GM21619 (cell line): ENCODE measurements at regions not wholly inside any gene's neighbourhood (a gene's known extent, or its start where the extent isn't known, plus 50 kb on each side); places are given as distances from the start of the nearest gene placed in this dataset.

Source experiments
- ATAC-seq: cut with Tn5 transposase; IDR thresholded peaks from one replicate; pipeline ENCODE4 v1.9.1; 2021; ENCODE audit not compliant: unreplicated experiment

DNA sequence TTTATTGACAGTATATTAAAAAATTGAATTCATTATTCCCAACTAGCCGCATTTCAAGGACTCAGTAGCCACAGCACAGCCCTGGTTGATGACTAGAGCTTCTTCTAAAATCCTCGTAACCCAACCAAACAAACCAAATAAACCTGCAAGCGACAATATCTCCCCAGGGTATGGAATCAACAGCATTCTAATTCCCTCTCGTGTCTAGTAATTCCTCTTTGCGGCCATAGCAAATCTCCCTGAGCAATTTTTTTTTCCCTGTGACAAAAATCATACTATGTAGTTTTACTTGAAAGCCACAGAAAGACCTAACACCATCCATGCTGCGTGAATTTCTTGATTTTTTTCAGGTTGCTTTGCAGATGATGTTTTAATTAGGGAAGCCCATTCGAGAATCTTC is 143.4 kb upstream of the MYOCD start:
- no peak for ATAC-seq

DNA sequence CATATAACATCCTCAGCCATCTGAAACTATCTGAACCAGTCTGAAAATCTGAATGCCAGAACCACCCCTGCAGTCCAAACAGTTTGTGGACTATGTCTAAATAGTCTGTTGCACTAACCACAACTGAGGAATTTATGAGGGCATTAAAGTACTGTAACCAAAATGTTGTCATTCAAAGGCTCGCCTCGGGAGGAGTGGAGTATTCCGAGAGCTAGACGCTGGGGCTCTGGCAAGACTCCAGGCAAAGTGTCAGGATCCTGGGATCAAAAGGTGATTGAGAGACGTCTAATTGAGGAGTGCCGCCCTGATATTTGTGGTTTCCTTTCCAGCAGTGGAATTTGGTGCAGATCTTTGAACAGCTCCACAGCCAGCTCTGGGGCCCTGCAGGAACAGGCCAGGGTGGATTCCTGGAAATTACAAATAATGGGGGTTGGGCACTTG is 142.9 kb upstream of the MYOCD start:
- no peak for ATAC-seq

DNA sequence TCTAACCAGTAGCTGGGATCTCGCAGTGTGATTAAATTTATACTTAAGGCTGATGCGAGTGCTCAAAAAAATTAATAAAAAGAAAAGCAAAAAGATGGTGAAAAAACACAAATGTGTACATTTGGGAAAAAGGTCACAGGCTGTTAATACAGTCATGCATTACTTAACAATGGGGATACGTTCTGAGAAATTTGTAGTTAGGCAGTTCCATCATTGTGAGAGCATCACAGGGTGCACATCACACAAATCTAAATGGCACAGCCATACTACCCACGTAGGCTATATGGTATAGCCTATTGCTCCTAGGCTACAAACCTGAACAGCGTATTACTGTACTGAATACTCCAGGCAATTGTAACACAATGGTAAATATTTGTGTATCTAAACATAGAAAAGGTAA is 142.4 kb upstream of the MYOCD start:
- ATAC-seq, result no peak

DNA sequence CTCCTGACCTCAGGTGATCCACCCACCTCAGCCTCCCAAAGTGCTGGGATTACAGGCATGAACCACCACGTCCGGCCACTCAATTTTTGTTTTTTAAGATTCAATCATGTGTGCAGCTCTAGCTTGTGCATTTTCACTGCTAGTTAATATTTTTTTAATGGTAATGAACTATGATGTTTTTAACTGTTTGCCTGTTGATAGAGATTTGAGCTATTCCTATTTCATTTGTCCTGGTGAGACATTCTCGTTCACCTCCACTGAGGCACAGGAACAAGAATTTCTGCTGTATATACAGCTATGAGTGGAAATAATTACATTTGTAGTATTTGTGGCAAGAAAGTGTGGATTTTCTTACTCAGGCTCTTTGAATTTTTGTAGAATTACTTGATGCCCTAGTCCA is 137.7 kb upstream of the MYOCD start:
- ATAC-seq, result no peak

DNA sequence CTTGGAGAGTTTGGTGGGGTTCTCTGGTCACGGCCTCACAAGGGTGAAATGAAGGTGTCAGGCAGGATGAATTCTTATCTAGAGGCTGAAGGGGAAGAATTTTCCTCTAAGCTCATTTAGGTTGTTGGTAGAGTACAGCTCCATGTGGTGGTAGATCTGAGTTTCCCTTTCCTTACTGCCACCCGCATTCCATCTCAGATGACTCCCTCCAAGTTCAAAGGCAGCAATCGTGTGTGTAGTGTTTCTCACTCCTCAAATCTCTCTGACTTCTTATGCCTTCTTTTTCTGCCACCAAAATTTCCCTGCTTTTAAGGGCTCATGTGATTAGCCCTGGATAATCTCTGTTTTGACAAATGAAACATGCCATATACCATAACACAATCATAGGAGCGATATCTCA is 135.5 kb upstream of the MYOCD start:
- ATAC-seq, result no peak

DNA sequence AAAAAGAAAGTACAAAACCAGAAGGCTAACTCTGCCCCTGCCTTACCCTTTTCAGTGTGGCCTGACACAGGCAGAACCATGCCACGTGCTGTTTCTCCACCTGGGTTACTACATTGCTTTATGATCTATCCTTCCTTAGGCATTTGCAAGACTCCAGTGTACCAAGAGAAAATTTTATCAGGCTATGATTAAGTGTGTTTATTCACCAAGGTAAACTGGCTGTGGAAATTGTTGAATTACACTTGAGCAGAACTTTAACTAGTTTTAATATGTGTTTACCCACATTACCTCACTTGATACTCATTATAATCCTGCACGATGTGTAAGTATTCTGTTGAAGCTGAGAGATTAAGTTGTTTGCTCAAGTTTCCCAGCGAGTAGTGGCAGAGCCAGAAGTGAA is 129.7 kb upstream of the MYOCD start:
- no peak for ATAC-seq

DNA sequence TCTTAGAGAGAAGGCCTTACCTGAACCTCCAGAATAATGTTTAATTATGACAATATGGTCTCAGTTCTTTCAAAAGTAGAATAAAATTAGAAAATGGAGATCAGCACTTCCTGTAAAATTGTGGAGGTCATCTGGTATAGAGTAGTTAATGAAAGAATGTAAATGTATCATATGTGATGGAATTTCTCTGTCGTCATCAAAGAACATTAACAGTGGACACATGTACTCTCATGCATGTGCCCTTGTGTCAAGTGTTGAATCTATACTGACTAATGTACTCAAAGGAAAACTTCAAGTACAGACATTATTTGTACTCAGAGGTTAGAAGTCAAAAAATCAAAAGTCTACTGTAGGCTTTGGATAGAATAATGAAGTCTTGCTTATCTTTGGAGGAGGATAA is 129.2 kb upstream of the MYOCD start:
- no peak for ATAC-seq

DNA sequence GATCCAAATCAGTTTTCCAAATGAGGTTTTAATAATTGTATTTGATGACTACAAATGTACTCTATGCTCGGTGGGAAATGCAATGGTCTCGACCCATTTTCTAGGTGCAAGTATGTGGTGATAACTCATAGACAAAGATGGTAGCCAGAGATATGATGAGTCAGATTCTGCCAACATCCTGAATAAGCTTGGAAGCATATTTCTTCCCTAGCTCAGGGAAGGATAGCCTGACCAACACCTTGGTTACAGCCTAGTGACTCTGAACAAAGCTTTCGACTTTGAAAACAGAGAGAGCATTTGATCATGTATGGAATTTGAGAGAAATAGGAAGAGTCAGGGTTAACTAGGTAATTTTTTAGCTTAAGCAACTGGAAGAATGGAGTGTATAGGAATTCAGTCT is 128.3 kb upstream of the MYOCD start:
- no peak for ATAC-seq

DNA sequence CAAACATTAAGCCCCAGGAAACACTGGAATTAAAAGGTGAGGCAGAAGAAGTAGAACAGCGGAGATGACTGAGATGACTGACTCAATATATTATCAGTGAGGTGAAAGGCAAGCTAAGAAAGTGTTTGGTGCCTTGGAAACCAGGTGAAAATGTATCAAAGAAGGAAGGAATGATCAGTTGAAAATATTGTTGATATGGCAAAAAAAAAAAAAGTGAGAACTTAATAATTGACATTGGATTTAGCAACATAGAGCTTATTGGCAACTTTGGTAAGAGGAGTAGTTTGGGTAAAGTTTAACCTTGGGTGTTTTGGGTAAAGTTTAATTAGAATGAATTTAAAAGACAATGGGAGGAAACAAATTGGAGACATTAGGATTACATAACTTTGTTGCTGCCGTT is 127.7 kb upstream of the MYOCD start:
- ATAC-seq, result no peak

DNA sequence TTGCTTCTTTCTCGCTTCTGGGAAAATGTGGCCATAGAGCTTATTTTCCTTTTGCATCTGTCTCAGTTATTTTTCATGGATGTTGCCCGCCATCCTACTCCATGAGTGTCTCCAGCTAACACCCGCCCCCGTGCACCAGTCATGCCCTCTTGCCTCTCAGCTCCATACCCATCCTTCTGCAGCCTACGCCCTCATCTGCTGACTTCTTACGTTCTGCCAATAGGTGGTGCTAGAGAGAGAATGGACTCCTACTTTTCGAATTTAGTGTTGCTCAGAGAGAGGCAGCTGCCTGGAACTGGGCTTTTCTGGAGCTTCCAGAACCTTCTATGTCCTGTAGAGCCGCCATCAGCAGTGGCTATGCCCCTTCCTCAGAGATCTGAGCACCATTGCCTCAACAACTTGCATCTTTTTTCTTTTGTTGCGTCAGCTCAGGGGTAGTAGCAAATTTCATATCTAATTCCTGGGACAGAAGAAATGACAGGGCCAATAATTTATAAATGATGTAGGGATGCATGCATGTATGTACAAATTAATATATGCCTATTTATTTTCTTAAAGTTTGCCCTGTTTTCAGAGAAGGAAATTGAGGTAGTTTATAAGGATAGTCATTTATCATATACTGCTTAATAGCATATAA is 119.7 kb upstream of the MYOCD start:
- peak; percentile 51 for ATAC-seq

DNA sequence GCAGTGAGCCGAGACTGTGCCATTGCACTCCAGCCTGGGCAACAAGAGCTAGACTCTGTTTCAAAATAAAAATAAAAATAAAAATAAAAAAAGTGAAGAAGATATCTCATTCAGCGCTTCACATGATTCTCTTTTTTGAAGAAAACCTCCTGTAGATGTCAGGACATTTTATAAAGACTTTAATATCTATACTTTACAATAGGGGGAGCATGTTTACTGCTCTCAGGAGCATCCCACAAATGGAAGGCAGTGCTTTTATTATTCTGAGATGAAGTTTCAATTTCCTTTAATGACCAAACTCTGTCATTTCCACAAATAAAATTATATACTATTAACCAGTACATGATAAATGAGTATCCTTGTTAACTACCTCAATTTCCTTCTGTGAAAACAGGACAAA is 118.7 kb upstream of the MYOCD start:
- ATAC-seq, result no peak

DNA sequence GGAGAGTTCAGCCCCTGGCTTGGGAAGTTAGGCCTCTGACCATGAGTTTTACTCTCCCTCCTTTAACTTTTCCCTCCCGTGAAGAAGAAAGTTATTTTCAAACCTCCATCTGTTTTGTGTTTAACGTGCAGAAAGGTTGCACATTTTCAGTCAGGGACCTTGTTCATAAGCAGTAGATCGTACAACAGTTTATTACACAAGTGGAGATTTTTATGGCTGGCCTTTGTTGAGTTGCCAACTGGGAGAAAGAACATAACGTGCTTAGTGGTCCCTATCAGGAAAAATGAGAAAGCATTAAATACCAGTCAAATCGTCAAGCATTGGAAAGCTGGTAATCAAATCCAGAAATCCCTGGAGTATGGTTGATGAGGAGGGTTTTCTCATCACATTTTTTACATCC is 117.9 kb upstream of the MYOCD start:
- ATAC-seq, result no peak

DNA sequence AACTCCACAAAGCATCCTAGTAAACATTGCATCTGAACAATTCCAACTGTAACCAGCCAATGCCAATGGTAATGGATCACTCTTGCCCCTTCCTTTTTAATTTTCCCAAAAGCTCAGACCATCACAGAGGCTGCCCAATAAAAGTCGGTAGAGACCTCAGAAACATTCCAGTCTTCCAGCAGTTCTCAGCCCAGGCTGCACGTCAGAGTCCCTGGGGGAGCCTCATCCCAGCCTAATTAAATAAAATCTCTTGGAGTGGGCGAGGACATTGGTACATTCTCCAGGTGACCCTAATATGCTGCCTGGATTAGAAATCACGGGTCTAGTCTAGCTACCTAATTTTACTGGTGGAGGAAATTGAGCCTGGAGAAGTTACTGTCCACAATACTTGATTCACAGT is 117.1 kb upstream of the MYOCD start:
- ATAC-seq, result no peak

DNA sequence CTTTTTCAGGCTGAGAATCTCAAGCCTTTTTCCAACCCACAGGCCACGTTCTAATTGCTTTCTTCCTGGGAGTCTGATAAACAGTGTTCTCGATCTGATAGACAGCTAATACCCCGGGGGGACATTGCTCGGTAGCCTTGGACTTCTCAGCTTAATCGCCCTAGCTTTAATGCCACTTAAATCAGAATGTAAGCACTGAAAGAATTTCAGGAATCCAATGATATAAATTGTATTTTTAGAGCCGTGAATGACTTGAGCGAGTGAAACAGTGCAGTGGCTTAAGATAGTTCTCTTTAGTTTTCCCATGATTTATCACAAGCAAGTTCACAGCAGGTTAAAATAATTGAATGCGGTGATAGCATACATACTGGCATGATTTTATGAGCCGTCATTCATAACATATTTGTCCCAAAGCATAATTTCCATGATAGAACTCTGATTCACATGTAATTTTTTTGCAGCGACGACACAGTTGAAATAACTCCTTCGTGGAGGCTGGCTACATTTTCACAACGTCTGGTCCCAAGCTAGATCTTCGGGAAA is 116.1 kb upstream of the MYOCD start:
- ATAC-seq, result no peak

DNA sequence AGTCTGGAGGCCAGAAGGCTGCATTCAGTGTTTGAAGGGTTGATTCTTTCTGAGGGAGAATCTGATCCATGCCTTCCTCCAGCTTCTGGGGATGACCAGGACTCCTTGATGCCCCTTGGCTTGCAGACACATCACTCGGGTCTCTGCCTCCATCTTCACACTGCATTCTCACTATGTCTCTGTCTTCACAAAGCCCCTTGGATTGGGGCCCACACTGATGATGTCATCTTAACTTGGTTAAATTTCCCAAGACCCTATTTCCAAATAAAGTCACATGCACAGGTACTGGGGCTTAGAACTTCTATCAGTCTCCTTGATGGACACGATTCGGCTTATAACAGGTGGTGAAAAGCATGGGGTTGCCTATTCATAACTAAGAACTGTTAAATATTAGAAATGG is 112.1 kb upstream of the MYOCD start:
- no peak for ATAC-seq

DNA sequence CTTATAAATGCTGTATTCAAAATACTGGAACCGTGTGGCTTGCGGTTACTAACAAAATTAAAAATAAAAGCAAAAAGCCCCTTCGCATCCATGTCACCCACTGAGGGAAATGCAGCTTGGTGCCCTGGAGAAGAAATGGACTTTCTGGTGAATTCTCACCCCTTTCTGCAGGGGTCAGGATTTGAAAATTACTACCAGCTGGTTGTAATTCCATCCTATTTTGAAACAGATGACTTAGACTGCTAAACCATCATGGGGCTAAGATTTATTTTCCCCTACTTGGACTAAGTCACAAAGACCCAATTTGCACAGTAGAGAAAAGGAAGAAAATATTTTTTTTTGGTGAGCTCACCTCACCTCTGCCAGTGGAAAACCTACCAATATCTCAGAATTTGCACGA is 111.4 kb upstream of the MYOCD start:
- no peak for ATAC-seq

DNA sequence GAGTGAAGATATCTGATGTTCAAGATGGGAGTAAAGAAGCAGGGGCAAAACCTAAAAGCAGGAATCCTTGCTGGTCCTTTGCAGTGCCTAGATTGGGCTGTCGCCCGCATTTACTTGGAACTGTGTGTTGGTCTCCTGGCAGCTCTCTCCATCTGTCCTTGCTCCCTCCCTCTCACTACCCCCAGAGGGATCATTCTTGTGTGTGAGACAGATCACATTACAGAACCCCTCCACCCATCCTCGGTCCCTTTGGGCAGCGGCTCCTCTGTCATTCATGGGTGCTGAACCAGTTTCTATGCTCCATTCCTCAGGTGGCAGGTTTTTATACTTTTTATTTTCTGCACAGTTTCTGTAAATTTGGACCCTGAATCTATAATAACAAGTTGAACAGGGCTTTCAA is 99.4 kb upstream of the MYOCD start:
- ATAC-seq, result no peak

DNA sequence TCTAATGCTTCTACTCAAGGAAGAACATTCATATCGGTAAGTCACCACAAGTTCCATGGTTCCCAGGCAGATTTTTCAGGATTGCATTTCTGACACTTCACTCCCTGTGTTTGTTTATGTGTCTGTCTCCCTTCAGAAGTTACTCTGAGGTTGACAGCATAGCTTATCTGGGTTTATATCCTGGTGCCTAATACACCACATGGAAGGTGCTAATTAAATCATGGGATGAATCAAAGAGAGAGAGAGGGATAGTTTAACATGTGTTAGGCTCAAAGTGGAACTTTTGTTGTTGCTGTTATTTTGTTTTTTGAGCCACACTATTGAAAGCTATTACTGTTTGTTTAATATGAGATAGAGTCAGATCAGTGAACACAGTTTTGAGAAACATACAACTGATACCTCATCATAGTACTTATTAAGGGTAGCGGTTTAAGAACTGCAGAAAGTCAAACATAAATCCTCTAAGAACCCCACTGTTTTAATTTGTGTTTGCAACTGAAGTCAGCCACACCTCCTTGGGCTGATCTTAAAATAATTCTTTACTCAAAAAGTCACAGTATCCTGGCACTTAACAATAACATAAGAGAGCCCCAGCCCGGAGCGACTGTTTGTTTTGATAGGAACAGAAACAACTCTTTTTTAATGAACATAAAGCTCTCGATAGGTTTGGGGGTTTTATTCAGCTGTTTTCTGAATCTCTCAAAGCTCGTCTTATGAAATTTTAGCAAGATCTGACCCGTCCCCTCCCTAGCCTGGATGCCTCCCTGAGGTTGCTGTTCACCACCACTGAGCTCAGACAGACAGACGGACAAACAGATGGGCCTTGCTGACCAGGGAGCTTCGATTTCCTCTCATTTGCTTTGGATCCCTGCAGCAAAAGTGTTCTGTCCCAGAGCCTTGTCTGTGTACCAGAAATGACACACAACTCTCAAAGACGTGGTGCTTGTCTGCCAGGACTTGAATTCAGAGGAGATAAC is 98.3 kb upstream of the MYOCD start:
- no peak for ATAC-seq

DNA sequence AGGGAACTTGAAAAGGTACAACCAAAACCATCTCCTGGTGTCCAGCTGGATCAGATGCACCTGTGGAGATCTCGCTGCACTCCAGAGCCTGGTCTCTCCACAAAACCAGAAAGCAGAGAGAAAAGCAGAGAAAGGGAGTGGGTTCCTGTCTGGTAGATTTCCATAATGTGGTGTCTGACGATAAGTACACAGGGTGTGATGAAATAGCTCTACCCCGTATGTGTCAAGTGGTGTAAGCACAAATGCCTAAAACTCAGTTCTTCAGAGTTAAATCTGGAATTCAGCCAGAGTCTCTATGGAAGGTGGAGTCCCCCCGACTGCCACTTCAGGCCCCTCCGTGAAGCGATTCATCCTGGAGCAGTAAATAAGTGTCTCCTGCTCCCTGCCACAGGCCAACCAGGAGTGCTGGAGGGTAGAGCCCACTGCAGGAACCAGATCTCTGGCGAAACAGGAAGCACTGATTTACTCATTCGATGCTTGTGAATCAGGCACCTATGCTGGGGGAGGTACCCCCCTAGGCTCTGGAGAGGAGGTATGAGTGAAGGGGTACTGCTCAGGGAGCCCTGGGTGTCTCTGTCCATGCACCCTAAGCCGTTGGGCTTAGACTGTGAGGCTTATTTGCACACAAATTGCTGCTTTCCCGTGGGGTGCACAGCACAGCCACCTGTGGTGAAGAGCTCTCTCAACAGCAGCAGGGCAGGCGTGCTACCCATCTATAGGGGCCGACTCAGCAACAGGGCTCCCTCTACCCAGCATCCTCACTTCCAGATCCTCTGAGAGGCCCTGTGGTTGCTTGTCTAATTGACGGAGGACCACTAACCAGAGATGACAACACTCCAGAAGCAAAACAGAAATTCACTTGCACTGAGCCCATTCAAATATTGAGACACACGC is 97.1 kb upstream of the MYOCD start:
- no peak for ATAC-seq

DNA sequence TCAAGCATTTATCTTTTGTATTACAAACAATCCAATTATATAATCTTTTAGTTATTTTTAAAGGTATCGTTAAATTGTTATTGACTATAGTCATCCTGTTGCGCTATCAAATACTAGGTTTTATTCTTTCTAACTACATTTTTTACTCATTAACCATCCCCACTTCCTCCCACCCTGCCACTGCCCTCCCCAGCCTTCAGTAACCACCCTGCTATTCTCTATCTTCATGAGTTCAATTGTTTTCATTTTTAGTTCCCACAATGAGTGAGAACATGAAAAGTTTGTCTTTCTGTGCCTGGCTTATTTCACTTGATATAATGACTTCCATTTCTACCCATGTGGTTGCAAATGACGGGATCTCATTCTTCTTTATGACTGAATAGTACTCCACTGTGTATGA is 94.1 kb upstream of the MYOCD start:
- ATAC-seq, result no peak

DNA sequence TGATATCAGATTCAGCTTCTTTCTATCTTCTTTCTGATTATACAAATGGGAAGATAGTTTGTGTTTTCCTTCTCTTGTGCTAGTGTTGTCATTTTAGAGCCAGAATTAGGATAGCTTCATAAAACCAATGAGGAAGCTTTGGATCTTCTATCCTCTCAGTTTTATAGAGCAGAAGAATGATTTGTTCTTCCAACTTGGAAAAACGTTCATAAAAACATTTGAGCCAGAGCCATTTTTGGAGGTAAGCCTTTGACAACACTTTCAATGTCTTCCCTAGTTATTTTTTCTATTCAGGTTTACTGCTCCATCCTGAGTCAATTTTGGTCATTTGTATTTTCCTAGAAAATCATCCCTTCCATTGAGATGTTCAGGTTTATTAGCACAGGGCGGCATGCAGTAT is 91.2 kb upstream of the MYOCD start:
- ATAC-seq, result no peak
